ENCODE measurements at regions not wholly inside any gene's neighbourhood (a gene's known extent, or its start where the extent isn't known, plus 50 kb on each side); places are given as distances from the start of the nearest gene placed in this dataset.

GRCh38 chr7:125559921-125560320 is 630.3 kb upstream of the POT1 start:
- no peak overlapping the region for H3K9ac ChIP-seq (ENCODE audit: insufficient read depth, low read length)
- H3K36me3 ChIP-seq (ENCODE audit: control insufficient read depth, insufficient read depth, low read length), result no peaks in the 10 kb centered on the region
- no peak for DNase-seq (ENCODE audit: low read depth in 2 of 2)
- H3K27me3 ChIP-seq (ENCODE audit: control insufficient read depth, insufficient read depth, low read length), result no peaks in the 10 kb centered on the region
- no peak overlapping the region for H3K4me2 ChIP-seq (ENCODE audit: extremely low read depth, insufficient read depth, low read length)
- H3K9me3 ChIP-seq (ENCODE audit: control insufficient read depth, insufficient read depth, low read depth, low read length), result no peaks in the 10 kb centered on the region
- H4K20me1 ChIP-seq (ENCODE audit: control insufficient read depth, extremely low read depth, insufficient read depth, low read length), result no peaks in the 10 kb centered on the region
- H2AFZ ChIP-seq (ENCODE audit: low read length), result no peak overlapping the region
- H3K79me2 ChIP-seq (ENCODE audit: control insufficient read depth, insufficient read depth, low read length), result no peaks in the 10 kb centered on the region
- H3K4me1 ChIP-seq (ENCODE audit: control insufficient read depth, extremely low read depth, insufficient read depth, low read length), result no peaks in the 10 kb centered on the region
- no peak for TF ChIP-seq EZH2 (IDR thresholded peaks at IDR 0.05; ENCODE audit: low read length, missing control alignments)
- TF ChIP-seq CTCF (conservative IDR thresholded peaks at IDR 0.05 in 1 of 2, IDR thresholded peaks at IDR 0.05 in 1 of 2; ENCODE audit: low read depth in 1 of 2, low read length in 2 of 2), result no peak
- H3K4me3 ChIP-seq (replicated peaks in 1 of 4; ENCODE audit: control extremely low read depth in 1 of 4, insufficient read depth in 1 of 4, low read depth in 3 of 4, low read length in 4 of 4), result no peak overlapping the region
- no peak overlapping the region for H3K27ac ChIP-seq (ENCODE audit: insufficient read depth, low read length)

DNA sequence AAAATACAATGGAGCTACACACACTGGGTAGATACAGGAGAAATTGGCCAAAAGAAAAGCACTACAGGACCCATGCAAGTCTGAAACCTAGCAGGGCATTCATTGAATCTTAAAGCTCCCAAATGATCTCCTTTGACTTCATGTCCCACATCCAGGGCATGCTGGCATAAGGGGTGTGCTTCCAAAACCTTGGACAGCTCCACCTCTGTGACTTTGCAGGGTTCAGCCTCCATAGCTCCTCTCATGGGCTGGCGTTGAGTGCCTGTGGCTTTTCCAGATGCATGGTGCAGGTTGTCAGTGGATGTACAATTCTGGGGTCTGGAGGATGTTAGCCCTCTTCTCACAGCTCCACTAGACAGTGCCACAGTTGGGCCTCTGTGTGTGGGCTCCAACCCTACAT is 626.3 kb upstream of the POT1 start:
- Histone ChIP-seq H3K27ac (ENCODE audit: insufficient read depth, low read length) (no peak overlapping the region), H3K79me2 (ENCODE audit: control insufficient read depth, insufficient read depth, low read length) (no peaks in the 10 kb centered on the region), H3K36me3 (ENCODE audit: control insufficient read depth, insufficient read depth, low read length) (no peaks in the 10 kb centered on the region), H3K9me3 (ENCODE audit: control insufficient read depth, insufficient read depth, low read depth, low read length) (no peaks in the 10 kb centered on the region), H3K27me3 (ENCODE audit: control insufficient read depth, insufficient read depth, low read length) (no peaks in the 10 kb centered on the region), H3K4me2 (ENCODE audit: extremely low read depth, insufficient read depth, low read length) (no peak overlapping the region), H3K4me3 (replicated peaks in 1 of 4; ENCODE audit: control extremely low read depth in 1 of 4, insufficient read depth in 1 of 4, low read depth in 3 of 4, low read length in 4 of 4) (no peak overlapping the region), H3K9ac (ENCODE audit: insufficient read depth, low read length) (no peak overlapping the region), H2AFZ (ENCODE audit: low read length) (no peak overlapping the region), H3K4me1 (ENCODE audit: control insufficient read depth, extremely low read depth, insufficient read depth, low read length) (no peaks in the 10 kb centered on the region), H4K20me1 (ENCODE audit: control insufficient read depth, extremely low read depth, insufficient read depth, low read length) (no peaks in the 10 kb centered on the region)
- no peak for DNase-seq (ENCODE audit: low read depth in 2 of 2)
- TF ChIP-seq EZH2 (IDR thresholded peaks at IDR 0.05; ENCODE audit: low read length, missing control alignments), result no peak
- TF ChIP-seq CTCF (conservative IDR thresholded peaks at IDR 0.05 in 1 of 2, IDR thresholded peaks at IDR 0.05 in 1 of 2; ENCODE audit: low read depth in 1 of 2, low read length in 2 of 2), result no peak

DNA sequence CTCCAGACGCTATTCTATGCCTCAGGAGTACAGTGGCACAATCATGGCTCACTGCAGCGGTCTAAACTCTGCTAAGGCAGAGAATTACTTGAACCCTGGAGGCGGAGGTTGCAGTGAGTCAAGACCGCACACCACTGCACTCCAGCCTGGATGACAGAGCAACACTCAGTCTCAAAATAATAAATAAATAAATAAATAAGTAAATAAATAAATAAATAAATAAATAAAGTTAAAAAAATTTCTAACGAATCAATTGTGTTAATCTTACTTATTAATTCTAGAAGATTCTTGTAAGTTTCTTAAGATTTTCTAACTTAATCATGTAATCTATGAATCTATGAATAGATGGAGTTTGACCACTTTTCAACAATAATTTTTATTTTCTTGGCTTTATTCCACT is 621.4 kb upstream of the POT1 start:
- no peak overlapping the region for H3K9ac ChIP-seq (ENCODE audit: insufficient read depth, low read length)
- H3K27ac ChIP-seq (ENCODE audit: insufficient read depth, low read length), result no peak overlapping the region
- TF ChIP-seq EZH2 (IDR thresholded peaks at IDR 0.05; ENCODE audit: low read length, missing control alignments) (no peak), CTCF (conservative IDR thresholded peaks at IDR 0.05 in 1 of 2, IDR thresholded peaks at IDR 0.05 in 1 of 2; ENCODE audit: low read depth in 1 of 2, low read length in 2 of 2) (no peak)
- H3K36me3 ChIP-seq (ENCODE audit: control insufficient read depth, insufficient read depth, low read length), result no peaks in the 10 kb centered on the region
- no peak for DNase-seq (ENCODE audit: low read depth in 2 of 2)
- H3K4me2 ChIP-seq (ENCODE audit: extremely low read depth, insufficient read depth, low read length), result no peak overlapping the region
- no peaks in the 10 kb centered on the region for H4K20me1 ChIP-seq (ENCODE audit: control insufficient read depth, extremely low read depth, insufficient read depth, low read length)
- H3K9me3 ChIP-seq (ENCODE audit: control insufficient read depth, insufficient read depth, low read depth, low read length), result no peaks in the 10 kb centered on the region
- H3K4me1 ChIP-seq (ENCODE audit: control insufficient read depth, extremely low read depth, insufficient read depth, low read length), result no peaks in the 10 kb centered on the region
- no peak overlapping the region for H3K4me3 ChIP-seq (replicated peaks in 1 of 4; ENCODE audit: control extremely low read depth in 1 of 4, insufficient read depth in 1 of 4, low read depth in 3 of 4, low read length in 4 of 4)
- no peaks in the 10 kb centered on the region for H3K27me3 ChIP-seq (ENCODE audit: control insufficient read depth, insufficient read depth, low read length)
- no peak overlapping the region for H2AFZ ChIP-seq (ENCODE audit: low read length)
- no peaks in the 10 kb centered on the region for H3K79me2 ChIP-seq (ENCODE audit: control insufficient read depth, insufficient read depth, low read length)

Measured in fibroblast of lung (primary cell).